PC-3 (cell line): ENCODE measurements at regions not wholly inside any gene's neighbourhood (a gene's known extent, or its start where the extent isn't known, plus 50 kb on each side); places are given as distances from the start of the nearest gene placed in this dataset.

Source experiments
- ATAC-seq: fragments of 200-7000 bp; cut with Tn5 transposase; 2 replicates; pipeline ENCODE4 v1.9.1; 2020; ENCODE audit warnings: mild to moderate bottlenecking, moderate library complexity
- BruUV-seq: library from RNA; stranded (reverse); fragments of 400-500 nt; replicated peaks from 2 replicates; lab custom pipeline; 2021; lab: Mats Ljungman, UMichigan
- CTCF ChIA-PET: fragments of 300-600 bp; sonication (Branson Sonifier 250); formaldehyde crosslinking; loops from one replicate; lab custom pipeline; 2022; ENCODE audit warnings: antibody characterized with exemption; lab: Charles Lee
- POLR2A ChIA-PET: fragments of 300-600 bp; sonication (Branson Sonifier 250); formaldehyde crosslinking; loops from one replicate; lab custom pipeline; 2022; ENCODE audit warnings: antibody characterized with exemption; ENCODE audit not compliant: unreplicated experiment; lab: Charles Lee
- DNase-seq: peaks from one replicate; pipeline ENCODE4 v3.0.0-alpha.2; 2015
- H2AFZ ChIP-seq: fragments of 300-600 bp; sonication (generic); 2 replicates; pipeline ENCODE4 v1.6.0; 2016; ENCODE audit warnings: antibody characterized with exemption, low read length
- H3F3A ChIP-seq: fragments of 300-600 bp; sonication (generic); one replicate; pipeline ENCODE4 v1.6.0; 2017; ENCODE audit warnings: antibody characterized with exemption, low read length, control low read depth, mild to moderate bottlenecking; ENCODE audit not compliant: unreplicated experiment
- H3K27ac ChIP-seq: fragments of 300-600 bp; sonication (generic); 2 replicates; pipeline ENCODE4 v1.5.1; 2016; ENCODE audit warnings: mild to moderate bottlenecking, low read length
- H3K27me3 ChIP-seq: fragments of 300-600 bp; sonication (generic); 2 replicates; pipeline ENCODE4 v1.6.1; 2016; ENCODE audit warnings: low read length, mixed read lengths
- H3K36me3 ChIP-seq: fragments of 300-600 bp; sonication (generic); 2 replicates; pipeline ENCODE4 v1.6.1; 2016; ENCODE audit warnings: low read depth, mixed run types, low read length, mixed read lengths
- H3K4me1 ChIP-seq: fragments of 300-600 bp; sonication (generic); 2 replicates; pipeline ENCODE4 v1.5.1; 2016; ENCODE audit warnings: low read length; ENCODE audit not compliant: insufficient read depth
- H3K4me2 ChIP-seq: fragments of 300-600 bp; sonication (generic); 2 replicates; pipeline ENCODE4 v1.6.0; 2016; ENCODE audit warnings: low read length
- H3K4me3 ChIP-seq: fragments of 300-600 bp; sonication (generic); 2 replicates; pipeline ENCODE4 v1.5.1; 2016; ENCODE audit warnings: mild to moderate bottlenecking, low read length, mixed read lengths
- H3K79me2 ChIP-seq: fragments of 300-600 bp; sonication (generic); 2 replicates; pipeline ENCODE4 v1.6.1; 2017; ENCODE audit warnings: low read length, mixed read lengths
- H3K9ac ChIP-seq: fragments of 300-600 bp; sonication (generic); 2 replicates; pipeline ENCODE4 v1.6.0; 2016; ENCODE audit warnings: mild to moderate bottlenecking, low read length
- H3K9me2 ChIP-seq: fragments of 300-600 bp; sonication (generic); replicated peaks from 2 replicates; pipeline ENCODE4 v1.6.1; 2016; ENCODE audit warnings: mixed run types, low read length, mixed read lengths
- H3K9me3 ChIP-seq: fragments of 300-600 bp; sonication (generic); 2 replicates; pipeline ENCODE4 v1.6.1; 2016; ENCODE audit warnings: low read length, mixed read lengths
- H4K20me1 ChIP-seq: fragments of 300-600 bp; sonication (generic); 2 replicates; pipeline ENCODE4 v1.6.1; 2016; ENCODE audit warnings: low read length, mixed read lengths
- EZH2 ChIP-seq: fragments of 300-600 bp; sonication (generic); IDR thresholded peaks from one replicate; pipeline ENCODE4 v1.6.1; 2017; ENCODE audit warnings: antibody characterized with exemption, mild to moderate bottlenecking, low read length; ENCODE audit not compliant: unreplicated experiment
- EZH2phosphoT487 ChIP-seq: fragments of 300-600 bp; sonication (generic); IDR thresholded peaks from 2 replicates; pipeline ENCODE4 v1.6.1; 2018; ENCODE audit warnings: mild to moderate bottlenecking, antibody characterized with exemption, low read length, borderline replicate concordance
- intact Hi-C: fragments of 100-400 bp; cut with micrococcal nuclease; formaldehyde crosslinking; loops from 2 replicates; pipeline ENCODE4 v1.9.0; 2023
- TF ChIP-seq, protein P1 (sequence below): fragments of 300-600 bp; sonication (generic); conservative IDR thresholded peaks from 2 replicates; pipeline ENCODE4 v1.5.1; 2017; ENCODE audit warnings: antibody characterized with exemption, low read depth, mild to moderate bottlenecking, low read length

GRCh38 chr5:82993416-82993815 is 83.8 kb downstream of the TMEM167A start:
- H3K4me2 ChIP-seq = no peak overlapping the region
- no peaks in the 10 kb centered on the region for H3K79me2 ChIP-seq
- TF ChIP-seq, protein P1, sequence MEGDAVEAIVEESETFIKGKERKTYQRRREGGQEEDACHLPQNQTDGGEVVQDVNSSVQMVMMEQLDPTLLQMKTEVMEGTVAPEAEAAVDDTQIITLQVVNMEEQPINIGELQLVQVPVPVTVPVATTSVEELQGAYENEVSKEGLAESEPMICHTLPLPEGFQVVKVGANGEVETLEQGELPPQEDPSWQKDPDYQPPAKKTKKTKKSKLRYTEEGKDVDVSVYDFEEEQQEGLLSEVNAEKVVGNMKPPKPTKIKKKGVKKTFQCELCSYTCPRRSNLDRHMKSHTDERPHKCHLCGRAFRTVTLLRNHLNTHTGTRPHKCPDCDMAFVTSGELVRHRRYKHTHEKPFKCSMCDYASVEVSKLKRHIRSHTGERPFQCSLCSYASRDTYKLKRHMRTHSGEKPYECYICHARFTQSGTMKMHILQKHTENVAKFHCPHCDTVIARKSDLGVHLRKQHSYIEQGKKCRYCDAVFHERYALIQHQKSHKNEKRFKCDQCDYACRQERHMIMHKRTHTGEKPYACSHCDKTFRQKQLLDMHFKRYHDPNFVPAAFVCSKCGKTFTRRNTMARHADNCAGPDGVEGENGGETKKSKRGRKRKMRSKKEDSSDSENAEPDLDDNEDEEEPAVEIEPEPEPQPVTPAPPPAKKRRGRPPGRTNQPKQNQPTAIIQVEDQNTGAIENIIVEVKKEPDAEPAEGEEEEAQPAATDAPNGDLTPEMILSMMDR = no peak
- TF ChIP-seq EZH2phosphoT487 (no peak), EZH2 (no peak)
- H3K27me3 ChIP-seq = no peaks in the 10 kb centered on the region
- POLR2A ChIA-PET = no interaction called here
- no peak for ATAC-seq
- no peak for DNase-seq
- H3K4me3 ChIP-seq = no peak overlapping the region
- H3F3A ChIP-seq = no peaks in the 10 kb centered on the region
- CTCF ChIA-PET = no interaction called here
- intact Hi-C loops = loop anchor here (5.0 to 10.0 kb wide), 4 partner anchors 351 to 639 kb away; partner anchors contain the start of gene VCAN
- H3K4me1 ChIP-seq = peaks cover 21% of the 10 kb centered on the region
- H3K9me2 ChIP-seq = no peaks in the 10 kb centered on the region
- H3K36me3 ChIP-seq = no peaks in the 10 kb centered on the region
- H3K9me3 ChIP-seq = no peaks in the 10 kb centered on the region
- H3K27ac ChIP-seq = no peak overlapping the region
- no peak overlapping the region for H2AFZ ChIP-seq
- H4K20me1 ChIP-seq = no peaks in the 10 kb centered on the region
- BruUV-seq = no TSS peak
- H3K9ac ChIP-seq = no peak overlapping the region

GRCh38 chr5:82992646-82993045 is 84.5 kb downstream of the TMEM167A start:
- Histone ChIP-seq H3F3A (no peaks in the 10 kb centered on the region), H3K4me2 (peak overlapping the region; percentile 45; the same call in 1 of the 2 replicates), H3K9ac (no peak overlapping the region), H3K79me2 (no peaks in the 10 kb centered on the region), H3K9me3 (no peaks in the 10 kb centered on the region), H3K9me2 (no peaks in the 10 kb centered on the region), H2AFZ (no peak overlapping the region), H4K20me1 (no peaks in the 10 kb centered on the region), H3K27me3 (no peaks in the 10 kb centered on the region), H3K27ac (peak overlapping the region; percentile 80), H3K4me1 (peaks cover 21% of the 10 kb centered on the region), H3K4me3 (no peak overlapping the region), H3K36me3 (no peaks in the 10 kb centered on the region)
- POLR2A ChIA-PET = no interaction called here
- BruUV-seq = no TSS peak
- TF ChIP-seq EZH2 (no peak), EZH2phosphoT487 (no peak)
- TF ChIP-seq, protein P1 = no peak
- intact Hi-C loops = loop anchor here (5.0 to 10.0 kb wide), 4 partner anchors 350 to 638 kb away; partner anchors contain the start of gene VCAN
- DNase-seq = no peak
- CTCF ChIA-PET = no interaction called here
- ATAC-seq = no peak; the same call in 1 of the 2 replicates

- Histone ChIP-seq H3K4me3 (no peak overlapping the region), H2AFZ (peak overlapping the region; percentile 51), H3K36me3 (no peaks in the 10 kb centered on the region), H3F3A (no peaks in the 10 kb centered on the region), H3K4me2 (peak overlapping the region; percentile 45), H3K4me1 (peaks cover 21% of the 10 kb centered on the region), H3K79me2 (no peaks in the 10 kb centered on the region), H3K9me2 (no peaks in the 10 kb centered on the region), H3K9ac (peak overlapping the region; percentile 39), H3K9me3 (no peaks in the 10 kb centered on the region), H3K27me3 (no peaks in the 10 kb centered on the region), H3K27ac (peak overlapping the region; percentile 80), H4K20me1 (no peaks in the 10 kb centered on the region)
- ATAC-seq = peak; percentile 99
- no peak for TF ChIP-seq EZH2
- no peak for TF ChIP-seq EZH2phosphoT487
- TF ChIP-seq, protein P1 = no peak
- intact Hi-C loops = loop anchor here (5.0 to 10.0 kb wide), 4 partner anchors 350 to 637 kb away; partner anchors contain the start of gene VCAN
- ChIA-PET POLR2A (no interaction called here), CTCF (no interaction called here)
- DNase-seq = peak; percentile 91
- no TSS peak for BruUV-seq
Measured at GRCh38 chr5:82991678-82992323, 85.4 kb downstream of the TMEM167A start.
